ENCODE measurements at regions not wholly inside any gene's neighbourhood (a gene's known extent, or its start where the extent isn't known, plus 50 kb on each side); places are given as distances from the start of the nearest gene placed in this dataset.

- TF ChIP-seq, protein P1, sequence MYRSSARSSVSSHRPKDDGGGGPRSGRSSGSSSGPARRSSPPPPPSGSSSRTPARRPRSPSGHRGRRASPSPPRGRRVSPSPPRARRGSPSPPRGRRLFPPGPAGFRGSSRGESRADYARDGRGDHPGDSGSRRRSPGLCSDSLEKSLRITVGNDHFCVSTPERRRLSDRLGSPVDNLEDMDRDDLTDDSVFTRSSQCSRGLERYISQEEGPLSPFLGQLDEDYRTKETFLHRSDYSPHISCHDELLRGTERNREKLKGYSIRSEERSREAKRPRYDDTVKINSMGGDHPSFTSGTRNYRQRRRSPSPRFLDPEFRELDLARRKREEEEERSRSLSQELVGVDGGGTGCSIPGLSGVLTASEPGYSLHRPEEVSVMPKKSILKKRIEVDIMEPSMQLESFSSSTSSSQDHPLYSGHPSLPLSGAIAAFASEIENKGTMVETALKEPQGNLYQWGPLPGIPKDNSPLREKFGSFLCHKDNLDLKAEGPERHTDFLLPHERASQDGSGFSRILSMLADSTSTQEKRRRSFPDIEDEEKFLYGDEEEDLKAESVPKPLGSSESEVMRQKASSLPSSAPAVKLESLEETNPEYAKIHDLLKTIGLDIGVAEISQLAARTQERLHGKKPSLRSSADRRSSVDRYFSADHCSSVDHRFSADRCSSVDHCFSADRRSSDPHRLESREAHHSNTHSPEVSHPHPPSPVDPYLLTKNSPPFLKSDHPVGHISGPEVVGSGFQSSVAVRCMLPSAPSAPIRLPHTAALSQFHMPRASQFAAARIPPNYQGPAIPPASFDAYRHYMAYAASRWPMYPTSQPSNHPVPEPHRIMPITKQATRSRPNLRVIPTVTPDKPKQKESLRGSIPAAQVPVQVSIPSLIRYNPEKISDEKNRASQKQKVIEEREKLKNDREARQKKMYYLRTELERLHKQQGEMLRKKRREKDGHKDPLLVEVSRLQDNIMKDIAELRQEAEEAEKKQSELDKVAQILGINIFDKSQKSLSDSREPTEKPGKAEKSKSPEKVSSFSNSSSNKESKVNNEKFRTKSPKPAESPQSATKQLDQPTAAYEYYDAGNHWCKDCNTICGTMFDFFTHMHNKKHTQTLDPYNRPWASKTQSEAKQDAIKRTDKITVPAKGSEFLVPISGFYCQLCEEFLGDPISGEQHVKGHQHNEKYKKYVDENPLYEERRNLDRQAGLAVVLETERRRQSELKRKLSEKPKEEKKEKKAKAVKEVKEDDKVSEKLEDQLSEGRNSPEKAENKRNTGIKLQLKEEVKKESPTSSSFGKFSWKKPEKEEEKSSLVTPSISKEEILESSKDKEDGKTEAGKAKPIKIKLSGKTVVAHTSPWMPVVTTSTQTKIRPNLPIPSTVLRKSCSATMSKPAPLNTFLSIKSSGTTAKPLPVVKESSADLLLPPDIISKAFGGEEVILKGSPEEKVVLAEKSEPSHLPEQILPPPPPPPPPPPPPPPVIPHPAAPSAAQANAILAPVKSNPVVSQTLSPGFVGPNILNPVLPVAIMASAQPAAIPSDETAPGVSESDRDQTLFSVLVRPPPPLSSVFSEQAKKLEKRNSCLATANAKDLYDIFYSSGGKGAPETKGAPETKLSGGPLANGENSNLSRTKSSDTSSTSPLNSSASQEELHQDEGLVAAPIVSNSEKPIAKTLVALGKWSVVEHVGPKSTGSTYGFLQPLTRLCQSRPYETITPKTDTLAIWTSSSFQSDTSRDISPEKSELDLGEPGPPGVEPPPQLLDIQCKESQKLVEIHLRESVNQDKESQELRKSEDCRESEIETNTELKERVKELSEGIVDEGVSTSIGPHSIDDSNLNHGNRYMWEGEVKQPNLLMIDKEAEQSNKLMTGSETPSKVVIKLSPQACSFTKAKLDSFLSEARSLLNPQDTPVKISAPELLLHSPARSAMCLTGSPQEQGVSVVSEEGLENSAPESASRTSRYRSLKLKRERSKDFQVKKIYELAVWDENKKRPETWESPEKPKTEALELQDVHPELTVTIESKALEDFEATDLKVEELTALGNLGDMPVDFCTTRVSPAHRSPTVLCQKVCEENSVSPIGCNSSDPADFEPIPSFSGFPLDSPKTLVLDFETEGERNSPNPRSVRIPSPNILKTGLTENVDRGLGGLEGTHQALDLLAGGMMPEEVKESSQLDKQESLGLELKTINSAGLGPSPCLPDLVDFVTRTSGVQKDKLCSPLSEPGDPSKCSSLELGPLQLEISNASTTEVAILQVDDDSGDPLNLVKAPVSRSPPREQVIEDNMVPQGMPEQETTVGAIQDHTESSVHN (IDR thresholded peaks at IDR 0.05; ENCODE audit: borderline replicate concordance in 1 of 2, low read depth in 1 of 2), result no peak
- TF ChIP-seq MAFF (IDR thresholded peaks at IDR 0.05; ENCODE audit: low read length) (peak; percentile 65), ZNF316 (IDR thresholded peaks at IDR 0.05) (peak; percentile 85), TAF15 (IDR thresholded peaks at IDR 0.05; ENCODE audit: low read depth, low read length) (no peak), MED1 (CRISPR knock-in tag; IDR thresholded peaks at IDR 0.05; ENCODE audit: borderline replicate concordance) (no peak), ZBTB49 (CRISPR knock-in tag; IDR thresholded peaks at IDR 0.05; ENCODE audit: borderline replicate concordance) (no peak), RFX7 (CRISPR knock-in tag; IDR thresholded peaks at IDR 0.05) (no peak), HBP1 (CRISPR knock-in tag; IDR thresholded peaks at IDR 0.05) (no peak), CREB5 (CRISPR knock-in tag; IDR thresholded peaks at IDR 0.05) (no peak), ARNT (IDR thresholded peaks at IDR 0.05) (no peak)
- TF ChIP-seq, protein P2, sequence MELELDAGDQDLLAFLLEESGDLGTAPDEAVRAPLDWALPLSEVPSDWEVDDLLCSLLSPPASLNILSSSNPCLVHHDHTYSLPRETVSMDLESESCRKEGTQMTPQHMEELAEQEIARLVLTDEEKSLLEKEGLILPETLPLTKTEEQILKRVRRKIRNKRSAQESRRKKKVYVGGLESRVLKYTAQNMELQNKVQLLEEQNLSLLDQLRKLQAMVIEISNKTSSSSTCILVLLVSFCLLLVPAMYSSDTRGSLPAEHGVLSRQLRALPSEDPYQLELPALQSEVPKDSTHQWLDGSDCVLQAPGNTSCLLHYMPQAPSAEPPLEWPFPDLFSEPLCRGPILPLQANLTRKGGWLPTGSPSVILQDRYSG (tag; conservative IDR thresholded peaks at IDR 0.05; ENCODE audit: low read depth), result no peak
These were observed 99.6 kb upstream of the NANOGP8 start (continued) for GRCh38 chr15:35184646-35185045.
